ENCODE measurements at regions not wholly inside any gene's neighbourhood (a gene's known extent, or its start where the extent isn't known, plus 50 kb on each side); places are given as distances from the start of the nearest gene placed in this dataset.
"Not testable (repeated sequence)": the region's sequence is repeated elsewhere in the genome, so short reads cannot be mapped to it uniquely, and the experiment has no call there.

GRCh38 chr1:206278683-206279082, 75.3 kb downstream of the SRGAP2 start:
- TF ChIP-seq POLR2AphosphoS5 (IDR thresholded peaks at IDR 0.05; ENCODE audit: low read depth); REST (IDR thresholded peaks at IDR 0.05; ENCODE audit: unreplicated experiment): not testable (repeated sequence)
- peak in 1 of 2 experiments; percentile 22; a peak in 1 of 4 replicates for TF ChIP-seq CTCF (conservative IDR thresholded peaks at IDR 0.05; ENCODE audit: low read depth in 2 of 2)

Measured in GM23338 (cell line).